GM23338 (cell line): ENCODE measurements at regions not wholly inside any gene's neighbourhood (a gene's known extent, or its start where the extent isn't known, plus 50 kb on each side); places are given as distances from the start of the nearest gene placed in this dataset.

Source experiments
- CREB1 ChIP-seq: fragments of 250-450 bp; sonication (Bioruptor Pico); IDR thresholded peaks from 2 replicates; pipeline ENCODE4 v1.5.0; 2020; ENCODE audit warnings: low read depth, mild to moderate bottlenecking, moderate library complexity
- EZH2 ChIP-seq: fragments of 200-600 bp; sonication (generic); IDR thresholded peaks from one replicate; pipeline ENCODE4 v1.8.0; 2017; ENCODE audit warnings: antibody characterized with exemption, mild to moderate bottlenecking, low read depth; ENCODE audit not compliant: unreplicated experiment
- EZH2phosphoT487 ChIP-seq: fragments of 200-600 bp; sonication (generic); IDR thresholded peaks from one replicate; pipeline ENCODE4 v1.8.1; 2018; ENCODE audit warnings: antibody characterized with exemption; ENCODE audit not compliant: unreplicated experiment
- JUNB ChIP-seq: IDR thresholded peaks from one replicate; pipeline ENCODE4 v1.6.1; 2016; ENCODE audit warnings: antibody characterized with exemption; ENCODE audit not compliant: unreplicated experiment
- NANOG ChIP-seq: IDR thresholded peaks from 2 replicates; pipeline ENCODE4 v1.6.1; 2016; ENCODE audit warnings: antibody characterized with exemption, borderline replicate concordance
- POLR2AphosphoS5 ChIP-seq: IDR thresholded peaks from 2 replicates; pipeline ENCODE4 v1.6.1; 2016; ENCODE audit warnings: antibody characterized with exemption, low read depth
- ZNF114 ChIP-seq: fragments of 250-450 bp; sonication (Bioruptor Pico); IDR thresholded peaks from 2 replicates; pipeline ENCODE4 v1.5.0; 2020; ENCODE audit warnings: mild to moderate bottlenecking, moderate library complexity
- ZNF331 ChIP-seq: fragments of 250-450 bp; sonication (Bioruptor Pico); IDR thresholded peaks from 2 replicates; pipeline ENCODE4 v1.5.0; 2020; ENCODE audit warnings: low read depth, mild to moderate bottlenecking, moderate library complexity
- TF ChIP-seq, protein P1 (sequence below): IDR thresholded peaks from one replicate; pipeline ENCODE4 v1.6.1; 2018; ENCODE audit warnings: antibody characterized with exemption; ENCODE audit not compliant: unreplicated experiment
- TF ChIP-seq, protein P2 (sequence below), 2 experiments: fragments of 200-600 bp in 1 of 2; sonication (generic) in 1 of 2; conservative IDR thresholded peaks; 2 replicates each; pipeline versions ENCODE4 v1.5.1 to v1.6.1; 2016 to 2017; ENCODE audit warnings: antibody characterized with exemption in 2 of 2, low read depth in 2 of 2, mild to moderate bottlenecking in 2 of 2, moderate library complexity in 1 of 2
- TF ChIP-seq, protein P3 (sequence below): IDR thresholded peaks from 2 replicates; pipeline ENCODE4 v1.6.1; 2016; ENCODE audit warnings: antibody characterized with exemption
- TF ChIP-seq, protein P4 (sequence below): fragments of 250-450 bp; sonication (Bioruptor Pico); IDR thresholded peaks from 2 replicates; pipeline ENCODE4 v1.5.0; 2020; ENCODE audit warnings: mild to moderate bottlenecking, moderate library complexity

DNA sequence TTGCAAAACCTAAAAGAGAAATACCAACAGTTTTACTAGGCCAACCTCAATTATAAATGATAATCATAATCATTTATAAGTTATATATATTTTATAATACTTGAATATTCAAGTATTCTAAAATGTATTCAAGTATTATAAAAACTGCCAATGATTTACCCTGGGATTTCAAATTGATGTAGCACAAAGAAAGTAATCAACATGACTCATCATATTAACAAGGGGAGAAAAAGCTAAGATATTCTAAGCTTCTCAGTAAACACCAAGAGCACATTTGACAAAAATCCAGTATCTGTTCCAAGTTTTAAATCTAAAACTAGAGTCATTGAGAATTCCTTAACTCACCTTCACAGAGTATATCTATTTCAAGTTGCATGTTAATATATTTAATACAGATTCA is 56.1 kb downstream of the CAPZA3 start:
- TF ChIP-seq, protein P1, sequence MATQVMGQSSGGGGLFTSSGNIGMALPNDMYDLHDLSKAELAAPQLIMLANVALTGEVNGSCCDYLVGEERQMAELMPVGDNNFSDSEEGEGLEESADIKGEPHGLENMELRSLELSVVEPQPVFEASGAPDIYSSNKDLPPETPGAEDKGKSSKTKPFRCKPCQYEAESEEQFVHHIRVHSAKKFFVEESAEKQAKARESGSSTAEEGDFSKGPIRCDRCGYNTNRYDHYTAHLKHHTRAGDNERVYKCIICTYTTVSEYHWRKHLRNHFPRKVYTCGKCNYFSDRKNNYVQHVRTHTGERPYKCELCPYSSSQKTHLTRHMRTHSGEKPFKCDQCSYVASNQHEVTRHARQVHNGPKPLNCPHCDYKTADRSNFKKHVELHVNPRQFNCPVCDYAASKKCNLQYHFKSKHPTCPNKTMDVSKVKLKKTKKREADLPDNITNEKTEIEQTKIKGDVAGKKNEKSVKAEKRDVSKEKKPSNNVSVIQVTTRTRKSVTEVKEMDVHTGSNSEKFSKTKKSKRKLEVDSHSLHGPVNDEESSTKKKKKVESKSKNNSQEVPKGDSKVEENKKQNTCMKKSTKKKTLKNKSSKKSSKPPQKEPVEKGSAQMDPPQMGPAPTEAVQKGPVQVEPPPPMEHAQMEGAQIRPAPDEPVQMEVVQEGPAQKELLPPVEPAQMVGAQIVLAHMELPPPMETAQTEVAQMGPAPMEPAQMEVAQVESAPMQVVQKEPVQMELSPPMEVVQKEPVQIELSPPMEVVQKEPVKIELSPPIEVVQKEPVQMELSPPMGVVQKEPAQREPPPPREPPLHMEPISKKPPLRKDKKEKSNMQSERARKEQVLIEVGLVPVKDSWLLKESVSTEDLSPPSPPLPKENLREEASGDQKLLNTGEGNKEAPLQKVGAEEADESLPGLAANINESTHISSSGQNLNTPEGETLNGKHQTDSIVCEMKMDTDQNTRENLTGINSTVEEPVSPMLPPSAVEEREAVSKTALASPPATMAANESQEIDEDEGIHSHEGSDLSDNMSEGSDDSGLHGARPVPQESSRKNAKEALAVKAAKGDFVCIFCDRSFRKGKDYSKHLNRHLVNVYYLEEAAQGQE, result no peak
- TF ChIP-seq CREB1 (CRISPR knock-in tag) (no peak), EZH2 (no peak), POLR2AphosphoS5 (no peak), JUNB (no peak), EZH2phosphoT487 (no peak), ZNF114 (CRISPR knock-in tag) (no peak), NANOG (no peak), ZNF331 (CRISPR knock-in tag) (no peak)
- TF ChIP-seq, protein P2, sequence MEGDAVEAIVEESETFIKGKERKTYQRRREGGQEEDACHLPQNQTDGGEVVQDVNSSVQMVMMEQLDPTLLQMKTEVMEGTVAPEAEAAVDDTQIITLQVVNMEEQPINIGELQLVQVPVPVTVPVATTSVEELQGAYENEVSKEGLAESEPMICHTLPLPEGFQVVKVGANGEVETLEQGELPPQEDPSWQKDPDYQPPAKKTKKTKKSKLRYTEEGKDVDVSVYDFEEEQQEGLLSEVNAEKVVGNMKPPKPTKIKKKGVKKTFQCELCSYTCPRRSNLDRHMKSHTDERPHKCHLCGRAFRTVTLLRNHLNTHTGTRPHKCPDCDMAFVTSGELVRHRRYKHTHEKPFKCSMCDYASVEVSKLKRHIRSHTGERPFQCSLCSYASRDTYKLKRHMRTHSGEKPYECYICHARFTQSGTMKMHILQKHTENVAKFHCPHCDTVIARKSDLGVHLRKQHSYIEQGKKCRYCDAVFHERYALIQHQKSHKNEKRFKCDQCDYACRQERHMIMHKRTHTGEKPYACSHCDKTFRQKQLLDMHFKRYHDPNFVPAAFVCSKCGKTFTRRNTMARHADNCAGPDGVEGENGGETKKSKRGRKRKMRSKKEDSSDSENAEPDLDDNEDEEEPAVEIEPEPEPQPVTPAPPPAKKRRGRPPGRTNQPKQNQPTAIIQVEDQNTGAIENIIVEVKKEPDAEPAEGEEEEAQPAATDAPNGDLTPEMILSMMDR (conservative IDR thresholded peaks at IDR 0.05; ENCODE audit: low read depth in 2 of 2), result no peak
- TF ChIP-seq, protein P3, sequence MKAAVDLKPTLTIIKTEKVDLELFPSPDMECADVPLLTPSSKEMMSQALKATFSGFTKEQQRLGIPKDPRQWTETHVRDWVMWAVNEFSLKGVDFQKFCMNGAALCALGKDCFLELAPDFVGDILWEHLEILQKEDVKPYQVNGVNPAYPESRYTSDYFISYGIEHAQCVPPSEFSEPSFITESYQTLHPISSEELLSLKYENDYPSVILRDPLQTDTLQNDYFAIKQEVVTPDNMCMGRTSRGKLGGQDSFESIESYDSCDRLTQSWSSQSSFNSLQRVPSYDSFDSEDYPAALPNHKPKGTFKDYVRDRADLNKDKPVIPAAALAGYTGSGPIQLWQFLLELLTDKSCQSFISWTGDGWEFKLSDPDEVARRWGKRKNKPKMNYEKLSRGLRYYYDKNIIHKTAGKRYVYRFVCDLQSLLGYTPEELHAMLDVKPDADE, result no peak
- TF ChIP-seq, protein P4, sequence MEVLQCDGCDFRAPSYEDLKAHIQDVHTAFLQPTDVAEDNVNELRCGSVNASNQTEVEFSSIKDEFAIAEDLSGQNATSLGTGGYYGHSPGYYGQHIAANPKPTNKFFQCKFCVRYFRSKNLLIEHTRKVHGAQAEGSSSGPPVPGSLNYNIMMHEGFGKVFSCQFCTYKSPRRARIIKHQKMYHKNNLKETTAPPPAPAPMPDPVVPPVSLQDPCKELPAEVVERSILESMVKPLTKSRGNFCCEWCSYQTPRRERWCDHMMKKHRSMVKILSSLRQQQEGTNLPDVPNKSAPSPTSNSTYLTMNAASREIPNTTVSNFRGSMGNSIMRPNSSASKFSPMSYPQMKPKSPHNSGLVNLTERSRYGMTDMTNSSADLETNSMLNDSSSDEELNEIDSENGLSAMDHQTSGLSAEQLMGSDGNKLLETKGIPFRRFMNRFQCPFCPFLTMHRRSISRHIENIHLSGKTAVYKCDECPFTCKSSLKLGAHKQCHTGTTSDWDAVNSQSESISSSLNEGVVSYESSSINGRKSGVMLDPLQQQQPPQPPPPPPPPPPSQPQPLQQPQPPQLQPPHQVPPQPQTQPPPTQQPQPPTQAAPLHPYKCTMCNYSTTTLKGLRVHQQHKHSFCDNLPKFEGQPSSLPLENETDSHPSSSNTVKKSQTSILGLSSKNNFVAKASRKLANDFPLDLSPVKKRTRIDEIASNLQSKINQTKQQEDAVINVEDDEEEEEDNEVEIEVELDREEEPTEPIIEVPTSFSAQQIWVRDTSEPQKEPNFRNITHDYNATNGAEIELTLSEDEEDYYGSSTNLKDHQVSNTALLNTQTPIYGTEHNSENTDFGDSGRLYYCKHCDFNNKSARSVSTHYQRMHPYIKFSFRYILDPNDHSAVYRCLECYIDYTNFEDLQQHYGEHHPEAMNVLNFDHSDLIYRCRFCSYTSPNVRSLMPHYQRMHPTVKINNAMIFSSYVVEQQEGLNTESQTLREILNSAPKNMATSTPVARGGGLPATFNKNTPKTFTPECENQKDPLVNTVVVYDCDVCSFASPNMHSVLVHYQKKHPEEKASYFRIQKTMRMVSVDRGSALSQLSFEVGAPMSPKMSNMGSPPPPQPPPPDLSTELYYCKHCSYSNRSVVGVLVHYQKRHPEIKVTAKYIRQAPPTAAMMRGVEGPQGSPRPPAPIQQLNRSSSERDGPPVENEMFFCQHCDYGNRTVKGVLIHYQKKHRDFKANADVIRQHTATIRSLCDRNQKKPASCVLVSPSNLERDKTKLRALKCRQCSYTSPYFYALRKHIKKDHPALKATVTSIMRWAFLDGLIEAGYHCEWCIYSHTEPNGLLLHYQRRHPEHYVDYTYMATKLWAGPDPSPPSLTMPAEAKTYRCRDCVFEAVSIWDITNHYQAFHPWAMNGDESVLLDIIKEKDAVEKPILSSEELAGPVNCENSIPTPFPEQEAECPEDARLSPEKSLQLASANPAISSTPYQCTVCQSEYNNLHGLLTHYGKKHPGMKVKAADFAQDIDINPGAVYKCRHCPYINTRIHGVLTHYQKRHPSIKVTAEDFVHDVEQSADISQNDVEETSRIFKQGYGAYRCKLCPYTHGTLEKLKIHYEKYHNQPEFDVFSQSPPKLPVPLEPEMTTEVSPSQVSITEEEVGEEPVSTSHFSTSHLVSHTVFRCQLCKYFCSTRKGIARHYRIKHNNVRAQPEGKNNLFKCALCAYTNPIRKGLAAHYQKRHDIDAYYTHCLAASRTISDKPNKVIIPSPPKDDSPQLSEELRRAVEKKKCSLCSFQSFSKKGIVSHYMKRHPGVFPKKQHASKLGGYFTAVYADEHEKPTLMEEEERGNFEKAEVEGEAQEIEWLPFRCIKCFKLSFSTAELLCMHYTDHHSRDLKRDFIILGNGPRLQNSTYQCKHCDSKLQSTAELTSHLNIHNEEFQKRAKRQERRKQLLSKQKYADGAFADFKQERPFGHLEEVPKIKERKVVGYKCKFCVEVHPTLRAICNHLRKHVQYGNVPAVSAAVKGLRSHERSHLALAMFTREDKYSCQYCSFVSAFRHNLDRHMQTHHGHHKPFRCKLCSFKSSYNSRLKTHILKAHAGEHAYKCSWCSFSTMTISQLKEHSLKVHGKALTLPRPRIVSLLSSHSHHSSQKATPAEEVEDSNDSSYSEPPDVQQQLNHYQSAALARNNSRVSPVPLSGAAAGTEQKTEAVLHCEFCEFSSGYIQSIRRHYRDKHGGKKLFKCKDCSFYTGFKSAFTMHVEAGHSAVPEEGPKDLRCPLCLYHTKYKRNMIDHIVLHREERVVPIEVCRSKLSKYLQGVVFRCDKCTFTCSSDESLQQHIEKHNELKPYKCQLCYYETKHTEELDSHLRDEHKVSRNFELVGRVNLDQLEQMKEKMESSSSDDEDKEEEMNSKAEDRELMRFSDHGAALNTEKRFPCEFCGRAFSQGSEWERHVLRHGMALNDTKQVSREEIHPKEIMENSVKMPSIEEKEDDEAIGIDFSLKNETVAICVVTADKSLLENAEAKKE (CRISPR knock-in tag), result no peak
